HG03095 (cell line): ENCODE measurements at regions not wholly inside any gene's neighbourhood (a gene's known extent, or its start where the extent isn't known, plus 50 kb on each side); places are given as distances from the start of the nearest gene placed in this dataset.
"Not testable (repeated sequence)": the region's sequence is repeated elsewhere in the genome, so short reads cannot be mapped to it uniquely, and the experiment has no call there.

Experiments used
- ATAC-seq: cut with Tn5 transposase; IDR thresholded peaks from one replicate; pipeline ENCODE4 v1.9.1; 2021; ENCODE audit warnings: moderate library complexity; ENCODE audit not compliant: unreplicated experiment

- ATAC-seq = no peak
These were observed 119.1 kb downstream of the PHETA1 start for GRCh38 chr12:111249757-111250156.

GRCh38 chr12:111249018-111249370, 119.9 kb downstream of the PHETA1 start:
- ATAC-seq = no peak

- ATAC-seq = no peak
These were observed 120.5 kb downstream of the PHETA1 start for GRCh38 chr12:111248236-111249017.

- ATAC-seq = no peak
These were observed 121.7 kb downstream of the PHETA1 start for GRCh38 chr12:111247083-111247783.

DNA sequence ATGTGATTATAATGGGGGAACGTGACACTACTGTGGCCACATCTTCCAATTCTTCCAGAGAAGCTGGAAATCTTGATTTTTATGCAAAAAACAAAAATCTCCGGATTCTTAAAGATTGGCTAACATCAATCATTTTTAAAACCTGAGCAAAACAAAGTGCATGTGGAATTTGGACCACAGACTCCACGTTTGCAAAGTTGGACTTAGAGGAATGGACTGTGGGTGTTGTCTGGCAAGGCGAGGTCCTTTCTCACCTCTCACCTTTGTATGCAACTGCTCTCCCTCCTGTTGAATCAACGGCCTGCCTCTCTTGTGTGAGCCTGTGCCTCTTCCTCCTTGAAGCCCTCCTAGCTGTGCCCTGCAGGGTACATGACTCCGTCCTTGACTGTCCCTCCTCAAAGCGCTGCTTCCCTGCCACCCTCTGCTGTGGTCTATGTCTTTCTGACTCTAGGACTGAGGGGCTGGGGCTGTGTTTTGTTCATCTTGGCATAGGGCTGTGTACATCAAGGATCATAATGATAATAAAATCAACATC, 122.4 kb downstream of the PHETA1 start:
- ATAC-seq = no peak

GRCh38 chr12:111245701-111246476, 123.0 kb downstream of the PHETA1 start:
- no peak for ATAC-seq

DNA sequence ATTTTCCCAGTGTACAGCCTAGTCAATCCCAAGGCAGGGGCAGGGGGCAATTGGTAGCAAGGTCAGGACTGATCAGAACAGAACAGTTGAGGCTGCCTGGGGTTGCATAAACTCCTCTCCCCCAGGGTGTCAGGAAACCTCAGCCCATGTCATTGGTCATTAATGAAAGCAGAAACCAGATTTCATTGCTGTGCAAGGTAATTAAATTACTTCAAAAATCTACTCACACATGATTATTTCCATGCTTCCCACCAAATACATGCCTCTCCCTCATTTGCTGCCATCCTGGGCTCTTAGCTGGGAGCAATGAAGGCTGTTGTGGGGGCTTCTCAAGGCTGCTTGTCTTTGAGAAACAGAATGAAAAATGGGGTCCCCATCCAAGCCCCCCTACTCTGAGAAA, 124.2 kb downstream of the PHETA1 start:
- no peak for ATAC-seq

DNA sequence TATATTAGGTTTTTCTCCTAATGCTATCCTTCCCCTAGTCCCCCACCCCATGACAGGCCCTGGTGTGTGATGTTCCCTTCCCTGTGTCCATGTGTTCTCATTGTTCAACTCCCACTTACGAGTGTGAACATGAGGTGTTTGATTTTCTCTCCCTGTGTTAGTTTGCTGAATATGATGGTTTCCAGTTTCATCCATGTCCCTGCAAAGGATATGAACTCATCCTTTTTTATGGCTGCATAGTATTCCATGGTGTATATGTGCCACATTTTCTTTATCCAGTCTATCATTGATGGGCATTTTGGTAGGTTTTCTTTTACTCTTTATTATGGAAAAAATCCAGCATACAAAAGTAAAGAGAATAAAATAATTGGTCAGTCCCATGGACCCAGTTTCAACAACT, 126.1 kb downstream of the PHETA1 start:
- ATAC-seq = not testable (repeated sequence)

DNA sequence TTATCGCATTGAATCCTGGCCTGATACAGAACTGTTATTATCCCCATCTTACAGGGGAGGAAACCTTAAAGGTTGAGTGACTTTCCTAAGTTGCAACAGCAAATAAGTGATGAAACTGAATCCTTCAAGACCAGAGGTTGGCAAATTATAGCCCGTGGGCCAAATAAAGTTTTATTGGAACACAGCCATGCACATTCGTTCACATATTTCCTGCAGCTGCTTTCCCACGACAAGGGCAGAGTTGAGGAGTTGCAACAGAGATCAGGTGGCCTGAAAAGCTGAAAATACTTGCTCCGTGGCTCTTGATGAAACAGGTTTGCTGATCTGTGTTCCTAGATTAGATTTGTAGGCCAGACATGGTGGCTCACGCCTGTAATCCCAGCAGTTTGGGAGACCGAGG, 126.7 kb downstream of the PHETA1 start:
- no peak for ATAC-seq

- ATAC-seq = no peak
These were observed 128.5 kb downstream of the PHETA1 start for GRCh38 chr12:111240374-111240773.

- no peak for ATAC-seq
These were observed 129.7 kb downstream of the PHETA1 start for GRCh38 chr12:111239235-111239634.

GRCh38 chr12:111238075-111238734, 130.7 kb downstream of the PHETA1 start:
- no peak for ATAC-seq

DNA sequence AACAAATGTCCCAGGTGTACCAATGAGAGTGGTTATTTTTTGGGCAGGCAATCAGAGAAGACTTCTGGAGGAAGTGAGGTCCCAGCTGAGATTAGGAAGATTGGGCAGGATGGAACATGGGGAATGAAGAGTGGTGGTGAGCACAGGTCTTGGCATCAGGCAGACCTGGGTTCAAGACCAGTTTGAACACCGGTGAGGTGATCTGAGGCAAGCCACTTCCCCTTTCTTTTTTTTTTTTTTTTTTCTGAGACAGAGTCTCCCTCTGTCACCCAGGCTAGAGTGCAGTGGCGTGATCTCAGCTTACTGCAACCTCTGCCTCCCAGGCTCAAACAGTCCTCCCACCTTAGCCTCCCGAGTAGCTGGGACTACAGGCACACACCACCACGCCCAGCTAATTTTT, 134.4 kb downstream of the PHETA1 start:
- ATAC-seq = not testable (repeated sequence)

GRCh38 chr12:111233786-111234185, 135.1 kb downstream of the PHETA1 start:
- no peak for ATAC-seq

DNA sequence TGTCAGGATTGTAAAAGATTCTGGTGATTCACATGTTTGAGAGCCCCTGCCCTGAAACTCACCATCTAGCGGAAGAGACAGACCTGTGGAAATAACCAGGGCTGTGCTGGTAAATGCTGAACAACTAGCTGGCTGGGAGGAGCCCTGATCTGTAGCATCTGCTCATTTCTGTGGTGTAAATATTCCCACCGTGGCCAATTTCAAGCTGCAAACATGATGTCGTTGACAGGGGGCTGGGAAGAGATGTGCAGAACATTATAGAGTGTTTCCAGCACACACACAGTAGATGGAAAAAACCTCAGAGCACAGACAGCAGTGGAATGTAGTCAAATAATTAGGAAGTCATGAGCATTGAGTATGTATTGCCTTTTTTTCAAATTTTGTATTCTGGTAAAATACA, 138.2 kb downstream of the PHETA1 start:
- no peak for ATAC-seq

DNA sequence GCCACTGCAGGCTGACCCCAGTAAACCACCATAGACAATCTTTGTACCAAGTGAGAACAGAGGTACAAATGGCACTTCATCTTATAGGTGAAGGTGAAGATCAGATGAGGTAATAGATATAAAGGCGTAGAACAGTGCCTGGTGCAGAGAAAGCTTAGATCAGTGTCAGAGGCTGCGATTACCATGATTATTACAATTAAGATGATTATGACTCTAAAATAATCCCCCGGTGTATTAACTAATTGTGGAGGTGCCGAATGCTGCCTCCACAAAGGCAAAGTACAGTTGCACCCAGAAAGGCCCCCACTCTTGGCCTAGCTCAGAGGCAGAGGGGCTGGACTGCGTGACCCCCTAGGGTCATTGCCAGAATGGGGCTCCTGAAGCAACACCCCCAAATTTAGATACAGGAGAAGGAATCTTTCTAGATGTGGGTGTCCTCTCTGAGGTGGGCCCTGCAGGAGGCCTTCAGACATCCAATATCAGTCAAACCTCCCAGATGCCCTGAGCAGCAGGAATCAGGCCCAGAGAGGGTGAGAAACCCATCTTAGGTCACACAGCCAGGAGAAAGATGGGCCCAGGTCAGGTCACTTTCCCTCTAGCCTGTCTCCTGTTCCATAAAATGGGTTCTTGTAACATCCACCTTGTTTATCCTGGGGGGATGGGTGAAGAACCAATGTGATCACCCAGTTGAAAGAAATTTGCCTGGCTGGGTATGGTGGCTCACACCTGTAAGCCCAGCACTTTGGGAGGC, 139.8 kb downstream of the PHETA1 start:
- no peak for ATAC-seq

GRCh38 chr12:111227476-111228420, 141.1 kb downstream of the PHETA1 start:
- ATAC-seq = no peak

DNA sequence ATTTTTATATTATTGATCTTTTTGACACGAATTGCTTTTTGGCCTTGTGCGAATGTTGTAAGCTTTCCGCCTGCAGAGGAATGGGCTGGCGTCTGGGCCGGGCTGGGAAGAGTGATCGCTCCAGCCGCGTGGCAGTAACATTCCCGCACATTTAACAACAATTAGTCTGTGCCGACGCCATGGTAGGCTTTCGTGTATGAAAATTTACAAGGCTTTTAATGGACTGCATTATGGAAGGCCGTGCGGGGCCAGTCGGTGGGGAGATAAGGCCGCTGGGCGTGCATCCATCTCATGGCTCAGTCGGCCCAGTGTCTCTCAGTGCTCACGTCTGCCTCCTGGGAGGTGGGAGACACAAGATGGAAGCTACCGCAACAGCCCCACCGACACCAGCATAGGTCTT, 142.2 kb downstream of the PHETA1 start:
- ATAC-seq = no peak

- ATAC-seq = no peak
These were observed 143.6 kb downstream of the PHETA1 start for GRCh38 chr12:111225307-111225706.
